Upper lobe of left lung (tissue), 4 donors: ENCODE measurements at regions not wholly inside any gene's neighbourhood (a gene's known extent, or its start where the extent isn't known, plus 50 kb on each side); places are given as distances from the start of the nearest gene placed in this dataset.

Experiments
- POLR2A ChIP-seq, 4 donors: fragments of 450-650 bp; IDR thresholded peaks; one replicate each; pipeline ENCODE4 v1.5.1; 2016 to 2017; ENCODE audit warnings: antibody characterized with exemption in 4 of 4, mild to moderate bottlenecking in 2 of 4
- TF ChIP-seq, protein P1 (sequence below), 6 experiments: fragments of 450-650 bp in 4 of 6; fragments of 200-600 bp in 2 of 6; sonication (generic) in 2 of 6; IDR thresholded peaks; one replicate each; pipeline ENCODE4 v1.5.1; 2016 to 2019; ENCODE audit warnings: antibody characterized with exemption in 6 of 6

GRCh38 chr5:86737579-86737978 is 119.8 kb downstream of the COX7C start:
- TF ChIP-seq, protein P1, sequence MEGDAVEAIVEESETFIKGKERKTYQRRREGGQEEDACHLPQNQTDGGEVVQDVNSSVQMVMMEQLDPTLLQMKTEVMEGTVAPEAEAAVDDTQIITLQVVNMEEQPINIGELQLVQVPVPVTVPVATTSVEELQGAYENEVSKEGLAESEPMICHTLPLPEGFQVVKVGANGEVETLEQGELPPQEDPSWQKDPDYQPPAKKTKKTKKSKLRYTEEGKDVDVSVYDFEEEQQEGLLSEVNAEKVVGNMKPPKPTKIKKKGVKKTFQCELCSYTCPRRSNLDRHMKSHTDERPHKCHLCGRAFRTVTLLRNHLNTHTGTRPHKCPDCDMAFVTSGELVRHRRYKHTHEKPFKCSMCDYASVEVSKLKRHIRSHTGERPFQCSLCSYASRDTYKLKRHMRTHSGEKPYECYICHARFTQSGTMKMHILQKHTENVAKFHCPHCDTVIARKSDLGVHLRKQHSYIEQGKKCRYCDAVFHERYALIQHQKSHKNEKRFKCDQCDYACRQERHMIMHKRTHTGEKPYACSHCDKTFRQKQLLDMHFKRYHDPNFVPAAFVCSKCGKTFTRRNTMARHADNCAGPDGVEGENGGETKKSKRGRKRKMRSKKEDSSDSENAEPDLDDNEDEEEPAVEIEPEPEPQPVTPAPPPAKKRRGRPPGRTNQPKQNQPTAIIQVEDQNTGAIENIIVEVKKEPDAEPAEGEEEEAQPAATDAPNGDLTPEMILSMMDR (IDR thresholded peaks at IDR 0.05): no peak
- TF ChIP-seq POLR2A (IDR thresholded peaks at IDR 0.05): no peak
